ENCODE measurements at regions not wholly inside any gene's neighbourhood (a gene's known extent, or its start where the extent isn't known, plus 50 kb on each side); places are given as distances from the start of the nearest gene placed in this dataset.

DNA sequence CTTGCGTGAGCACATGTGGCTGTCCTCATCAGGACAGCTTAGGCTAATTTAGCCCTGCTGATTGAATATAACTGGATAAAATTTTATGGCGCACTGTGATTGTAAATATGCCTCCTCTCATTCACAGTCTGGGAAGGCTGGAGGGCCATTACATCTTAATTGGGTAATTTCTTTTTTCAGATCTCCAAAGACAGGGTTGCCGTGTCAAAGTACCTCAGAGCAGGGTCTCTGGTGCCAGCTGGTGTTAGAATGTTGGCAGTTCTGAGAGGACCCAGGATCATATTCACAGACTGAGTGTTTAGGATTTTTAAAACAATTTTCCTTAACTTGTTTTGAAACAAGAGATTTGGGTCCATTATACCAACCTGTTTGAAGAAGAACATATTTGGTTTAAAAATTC, 455.7 kb upstream of the TLE4 start:
- TF ChIP-seq POLR2A (IDR thresholded peaks at IDR 0.05), result no peak
- TF ChIP-seq, protein P1, sequence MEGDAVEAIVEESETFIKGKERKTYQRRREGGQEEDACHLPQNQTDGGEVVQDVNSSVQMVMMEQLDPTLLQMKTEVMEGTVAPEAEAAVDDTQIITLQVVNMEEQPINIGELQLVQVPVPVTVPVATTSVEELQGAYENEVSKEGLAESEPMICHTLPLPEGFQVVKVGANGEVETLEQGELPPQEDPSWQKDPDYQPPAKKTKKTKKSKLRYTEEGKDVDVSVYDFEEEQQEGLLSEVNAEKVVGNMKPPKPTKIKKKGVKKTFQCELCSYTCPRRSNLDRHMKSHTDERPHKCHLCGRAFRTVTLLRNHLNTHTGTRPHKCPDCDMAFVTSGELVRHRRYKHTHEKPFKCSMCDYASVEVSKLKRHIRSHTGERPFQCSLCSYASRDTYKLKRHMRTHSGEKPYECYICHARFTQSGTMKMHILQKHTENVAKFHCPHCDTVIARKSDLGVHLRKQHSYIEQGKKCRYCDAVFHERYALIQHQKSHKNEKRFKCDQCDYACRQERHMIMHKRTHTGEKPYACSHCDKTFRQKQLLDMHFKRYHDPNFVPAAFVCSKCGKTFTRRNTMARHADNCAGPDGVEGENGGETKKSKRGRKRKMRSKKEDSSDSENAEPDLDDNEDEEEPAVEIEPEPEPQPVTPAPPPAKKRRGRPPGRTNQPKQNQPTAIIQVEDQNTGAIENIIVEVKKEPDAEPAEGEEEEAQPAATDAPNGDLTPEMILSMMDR (IDR thresholded peaks at IDR 0.05), result no peak
